ENCODE measurements at regions not wholly inside any gene's neighbourhood (a gene's known extent, or its start where the extent isn't known, plus 50 kb on each side); places are given as distances from the start of the nearest gene placed in this dataset.

GRCh38 chr4:110962616-110963015 is 339.7 kb upstream of the PITX2 start:
- no peak for TF ChIP-seq POLR2A (IDR thresholded peaks at IDR 0.05)
- TF ChIP-seq CTCF (IDR thresholded peaks at IDR 0.05): no peak
- 56 to 70% methylated on average over 3 of the region's 3 CpGs for whole genome bisulfite sequencing, 2 donors
- DNase-seq (no peak), ATAC-seq (no peak)
- Histone ChIP-seq H3K4me1 (no peaks in the 10 kb centered on the region), H3K27me3 (no peaks in the 10 kb centered on the region), H3K27ac (no peak overlapping the region), H3K4me3 (no peak overlapping the region), H3K36me3 (replicated peaks in 1 of 2; ENCODE audit: insufficient read depth in 1 of 2, low read depth in 2 of 2) (no peaks in the 10 kb centered on the region), H3K9me3 (no peaks in the 10 kb centered on the region)
- intact Hi-C loops (cut with DNase I): no loop called here

GRCh38 chr4:110963662-110964280 is 340.9 kb upstream of the PITX2 start:
- 65% methylated on average over 11 of the region's 11 CpGs for WGBS, 2 donors
- no peak for DNase-seq
- TF ChIP-seq POLR2A (IDR thresholded peaks at IDR 0.05) (no peak), CTCF (IDR thresholded peaks at IDR 0.05) (no peak)
- no peaks in the 10 kb centered on the region for H3K36me3 ChIP-seq (replicated peaks in 1 of 2; ENCODE audit: insufficient read depth in 1 of 2, low read depth in 2 of 2)
- intact Hi-C loops (cut with DNase I): no loop called here
- no peak overlapping the region for H3K27ac ChIP-seq
- H3K4me1 ChIP-seq: no peaks in the 10 kb centered on the region
- H3K27me3 ChIP-seq: no peaks in the 10 kb centered on the region
- no peak for ATAC-seq
- no peak overlapping the region for H3K4me3 ChIP-seq
- H3K9me3 ChIP-seq: no peaks in the 10 kb centered on the region

DNA sequence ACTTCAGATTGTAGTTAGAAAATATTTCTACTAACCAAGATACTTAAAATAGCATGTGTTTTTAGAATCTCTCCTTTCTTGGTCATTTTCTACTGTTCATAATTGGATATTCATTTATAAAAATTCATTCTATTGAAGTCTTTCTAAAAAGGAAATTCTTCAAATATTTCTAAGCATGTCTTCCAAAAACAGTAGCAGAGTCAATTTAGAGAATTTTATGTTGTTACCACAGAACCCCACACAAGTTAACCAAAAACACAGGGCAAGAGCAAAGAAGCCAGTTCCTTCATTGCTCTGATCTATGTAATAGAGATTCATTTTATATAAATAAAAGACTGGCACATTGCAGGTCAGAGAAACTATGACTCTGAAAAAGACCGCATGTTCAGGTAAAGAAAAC is 345.1 kb upstream of the PITX2 start:
- Histone ChIP-seq H3K27me3 (no peaks in the 10 kb centered on the region), H3K4me1 (no peaks in the 10 kb centered on the region), H3K9me3 (no peaks in the 10 kb centered on the region), H3K27ac (no peak overlapping the region), H3K4me3 (no peak overlapping the region), H3K36me3 (replicated peaks in 1 of 2; ENCODE audit: insufficient read depth in 1 of 2, low read depth in 2 of 2) (no peaks in the 10 kb centered on the region)
- DNase-seq (no peak), ATAC-seq (no peak)
- no peak for TF ChIP-seq CTCF (IDR thresholded peaks at IDR 0.05)
- TF ChIP-seq POLR2A (IDR thresholded peaks at IDR 0.05): no peak
- 53 to 65% methylated on average over 1 of the region's 1 CpG for WGBS, 2 donors
- intact Hi-C loops (cut with DNase I): no loop called here

DNA sequence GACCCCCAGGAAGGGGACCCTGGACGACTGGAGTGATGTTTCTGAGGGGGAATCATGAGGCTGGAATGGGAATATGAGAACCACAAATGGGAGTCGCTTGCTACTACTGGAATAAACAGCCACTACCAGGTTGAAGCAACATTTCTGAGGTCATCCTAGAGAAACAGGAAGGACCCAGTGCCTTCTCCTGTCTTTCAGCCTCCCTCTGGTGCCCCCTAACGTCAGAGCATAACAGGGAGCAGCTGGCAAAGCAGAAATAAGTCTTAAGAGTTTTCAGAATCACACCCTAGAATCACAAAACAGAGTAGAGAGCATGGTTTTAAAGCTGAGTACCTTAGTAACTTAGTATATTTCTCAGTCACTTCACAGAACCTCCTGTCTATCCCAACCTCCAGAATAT is 347.8 kb upstream of the PITX2 start:
- WGBS, 2 donors: 5 to 9% methylated on average over 3 of the region's 3 CpGs
- no peaks in the 10 kb centered on the region for H3K4me1 ChIP-seq
- DNase-seq (peak; percentile 12 to 37 (median 28)), ATAC-seq (peak; percentile 45)
- no peaks in the 10 kb centered on the region for H3K9me3 ChIP-seq
- no peaks in the 10 kb centered on the region for H3K36me3 ChIP-seq (replicated peaks in 1 of 2; ENCODE audit: insufficient read depth in 1 of 2, low read depth in 2 of 2)
- H3K27ac ChIP-seq: no peak overlapping the region
- intact Hi-C loops (cut with DNase I): no loop called here
- no peak overlapping the region for H3K4me3 ChIP-seq
- TF ChIP-seq CTCF (IDR thresholded peaks at IDR 0.05) (peak in 5 of 7 experiments; percentile 10 to 39 (median 15)), POLR2A (IDR thresholded peaks at IDR 0.05) (no peak)
- no peaks in the 10 kb centered on the region for H3K27me3 ChIP-seq

DNA sequence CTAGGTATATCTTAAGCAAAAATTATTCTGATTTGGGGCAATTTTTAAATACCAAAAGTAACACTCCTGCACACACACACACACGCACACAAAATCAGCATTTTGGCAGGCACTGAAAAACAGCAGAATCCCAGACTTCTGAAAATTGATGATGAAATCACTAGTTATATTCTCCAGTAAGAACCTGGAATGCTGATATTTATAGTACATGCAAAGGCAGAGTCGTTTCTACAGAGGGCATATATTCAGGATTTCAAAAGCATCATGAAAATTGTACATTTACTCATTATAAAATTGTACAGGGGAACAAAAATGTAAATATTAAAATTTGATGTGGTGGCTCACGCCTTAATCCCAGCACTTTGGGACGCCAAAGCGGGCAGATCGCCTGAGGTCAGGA is 352.5 kb upstream of the PITX2 start:
- no peak for ATAC-seq
- no peaks in the 10 kb centered on the region for H3K36me3 ChIP-seq (replicated peaks in 1 of 2; ENCODE audit: insufficient read depth in 1 of 2, low read depth in 2 of 2)
- intact Hi-C loops (cut with DNase I): no loop called here
- DNase-seq: no peak
- no peak overlapping the region for H3K27ac ChIP-seq
- no peaks in the 10 kb centered on the region for H3K27me3 ChIP-seq
- WGBS, 2 donors: 82 to 84% methylated on average over 6 of the region's 6 CpGs
- H3K4me3 ChIP-seq: no peak overlapping the region
- TF ChIP-seq POLR2A (IDR thresholded peaks at IDR 0.05): no peak
- no peak for TF ChIP-seq CTCF (IDR thresholded peaks at IDR 0.05)
- H3K4me1 ChIP-seq: no peaks in the 10 kb centered on the region
- H3K9me3 ChIP-seq: no peaks in the 10 kb centered on the region
